Stimulated activated CD4-positive, alpha-beta T cell treated with anti-CD3 and anti-CD28 coated beads, Interleukin-15, amount 100 ng/mL, for 48 hours (primary cell): ENCODE measurements at regions not wholly inside any gene's neighbourhood (a gene's known extent, or its start where the extent isn't known, plus 50 kb on each side); places are given as distances from the start of the nearest gene placed in this dataset.

Source experiments
- DNase-seq, 2 donors: peaks; one replicate each; pipeline ENCODE4 v3.0.0-alpha.2; 2020; ENCODE audit warnings: low read depth in 2 of 2

GRCh38 chr2:150977296-150977695 is 284.4 kb downstream of the RBM43 start:
- DNase-seq: no peak

DNA sequence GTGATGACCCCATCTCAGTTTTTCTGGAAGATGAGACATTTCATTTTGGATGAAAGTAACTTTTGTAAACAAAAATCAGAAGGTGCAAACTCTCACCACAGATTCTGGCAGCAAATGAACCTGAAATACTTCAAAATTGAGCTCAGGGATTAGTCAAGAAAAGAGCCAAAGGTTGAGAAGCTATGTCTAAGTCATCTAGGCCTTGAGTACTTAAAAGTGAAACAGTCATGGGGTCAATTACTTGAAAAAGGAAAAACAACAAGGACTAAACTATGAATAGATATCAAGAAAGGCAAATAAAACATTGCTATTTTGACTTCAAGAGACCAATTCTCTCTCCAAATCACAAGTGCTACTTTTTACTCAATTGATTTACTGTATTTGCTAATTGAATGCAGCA is 285.1 kb downstream of the RBM43 start:
- DNase-seq: no peak

- no peak for DNase-seq
These were observed 286.8 kb downstream of the RBM43 start for GRCh38 chr2:150974864-150975263.

DNA sequence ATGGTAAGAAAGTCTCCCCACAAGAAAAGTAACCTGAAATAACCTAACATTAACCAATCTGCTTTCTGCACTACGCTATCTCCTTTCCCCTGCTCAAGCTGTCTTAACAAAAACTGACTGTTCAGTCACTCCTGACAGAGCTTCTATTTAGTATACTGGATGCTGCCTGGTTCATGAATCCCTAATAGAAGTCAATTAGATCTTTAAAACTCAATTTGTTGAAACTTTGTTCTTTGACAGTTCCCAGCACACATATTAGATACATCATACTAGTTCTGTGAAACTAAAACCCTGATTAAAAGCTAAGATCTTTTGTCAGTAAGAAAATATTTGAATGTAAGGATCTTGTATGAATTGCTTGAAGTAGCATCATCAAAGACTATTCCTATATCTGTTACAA is 287.4 kb downstream of the RBM43 start:
- DNase-seq: no peak

GRCh38 chr2:150971910-150972309 is 289.8 kb downstream of the RBM43 start:
- DNase-seq: no peak

- no peak for DNase-seq
These were observed 298.3 kb downstream of the RBM43 start for GRCh38 chr2:150963336-150963735.

DNA sequence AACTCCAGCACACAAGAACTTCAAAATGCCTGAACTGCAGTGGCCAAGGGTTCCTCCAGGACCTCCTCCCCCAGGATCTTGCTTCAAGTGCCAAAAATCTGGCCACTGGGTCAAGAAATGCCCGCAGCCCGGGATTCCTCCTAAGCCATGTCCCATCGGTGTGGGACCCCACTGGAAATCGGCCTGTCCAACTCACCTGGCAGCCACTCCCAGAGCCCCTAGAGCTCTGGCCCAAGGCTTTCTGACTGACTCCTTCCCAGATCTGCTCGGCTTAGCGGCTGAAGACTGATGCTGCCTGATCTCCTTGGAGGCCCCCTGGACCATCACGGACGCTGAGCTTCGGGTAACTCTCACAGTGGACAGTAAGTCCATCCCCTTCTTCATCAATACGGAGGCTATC is 306.4 kb downstream of the RBM43 start:
- no peak for DNase-seq

DNA sequence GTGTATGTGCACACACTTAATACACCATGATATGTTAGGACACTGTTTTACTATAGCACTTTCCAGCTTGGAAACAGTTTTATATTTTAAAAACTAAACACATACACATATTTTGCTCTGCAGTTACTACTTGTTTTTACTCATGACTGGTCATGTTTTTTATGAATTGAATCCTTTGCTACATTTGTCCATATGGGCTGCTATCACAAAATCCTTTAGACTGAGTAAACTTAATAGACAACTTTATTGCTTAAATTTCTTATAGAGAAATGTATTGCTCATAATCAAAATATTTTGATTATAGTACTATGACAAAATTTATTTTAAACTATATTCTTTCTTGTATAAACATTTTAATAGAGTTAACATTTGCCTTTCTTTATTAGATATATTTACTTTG is 314.8 kb downstream of the RBM43 start:
- DNase-seq: no peak

DNA sequence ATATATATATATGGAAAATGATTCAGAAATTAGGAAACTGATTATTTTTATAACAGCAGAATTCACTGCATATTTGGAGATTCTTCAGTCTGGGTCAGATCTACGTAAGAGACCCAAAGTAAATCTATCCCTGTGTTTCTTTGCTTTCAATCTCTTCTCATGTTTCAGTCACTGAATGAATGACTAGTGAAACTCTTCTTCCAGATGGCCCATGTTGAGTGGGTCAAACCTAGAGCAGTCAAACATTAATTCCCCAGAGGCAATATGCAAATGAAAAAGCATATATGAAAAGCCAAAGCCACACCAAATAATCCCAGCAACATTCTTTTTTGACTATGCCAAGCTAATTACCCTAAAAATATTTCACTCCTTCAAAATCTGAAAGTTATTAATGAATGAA is 317.3 kb downstream of the RBM43 start:
- no peak for DNase-seq

GRCh38 chr2:150939087-150939486 is 322.6 kb downstream of the RBM43 start:
- no peak for DNase-seq

DNA sequence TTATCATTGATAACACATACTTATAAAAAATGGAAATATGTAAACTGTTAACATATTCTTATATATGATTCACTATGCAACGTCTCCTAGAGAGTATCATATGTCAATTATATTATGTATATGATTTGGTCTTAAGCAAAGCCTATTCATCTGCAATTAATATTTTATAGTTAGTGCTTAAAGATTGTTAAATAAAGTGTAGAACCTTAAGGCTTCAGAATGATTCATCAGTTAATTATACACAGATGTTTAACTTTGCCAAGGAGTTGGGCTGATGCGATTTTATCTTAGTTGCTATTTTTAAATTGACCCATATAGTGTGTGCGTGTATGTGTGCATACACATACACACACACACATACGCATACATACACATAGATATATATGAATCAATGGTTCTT is 323.1 kb downstream of the RBM43 start:
- no peak for DNase-seq

DNA sequence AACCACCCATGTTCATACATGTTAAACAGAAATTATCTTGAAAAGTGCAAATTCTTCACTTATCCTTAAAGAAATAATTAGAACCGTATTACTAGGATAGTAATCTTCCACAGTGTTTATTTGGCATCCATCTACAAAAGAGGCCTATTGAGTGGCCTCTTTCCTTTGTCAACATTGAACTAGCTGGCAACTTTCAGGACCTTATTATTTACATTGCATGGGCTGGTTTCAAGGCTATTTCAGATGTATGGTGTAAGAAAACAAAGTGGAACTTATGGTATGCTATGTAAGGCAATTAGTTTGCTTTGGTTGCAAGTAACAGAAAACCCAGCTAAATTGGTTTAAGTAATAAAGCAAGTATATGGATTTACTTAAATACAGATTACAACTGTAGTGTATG is 324.6 kb downstream of the RBM43 start:
- no peak for DNase-seq

GRCh38 chr2:150931451-150931850 is 330.2 kb downstream of the RBM43 start:
- no peak for DNase-seq

GRCh38 chr2:150925611-150926010 is 336.1 kb downstream of the RBM43 start:
- no peak for DNase-seq

- DNase-seq: no peak
These were observed 336.8 kb downstream of the RBM43 start for GRCh38 chr2:150924878-150925277.

GRCh38 chr2:150919901-150920300 is 341.8 kb downstream of the RBM43 start:
- DNase-seq: no peak

DNA sequence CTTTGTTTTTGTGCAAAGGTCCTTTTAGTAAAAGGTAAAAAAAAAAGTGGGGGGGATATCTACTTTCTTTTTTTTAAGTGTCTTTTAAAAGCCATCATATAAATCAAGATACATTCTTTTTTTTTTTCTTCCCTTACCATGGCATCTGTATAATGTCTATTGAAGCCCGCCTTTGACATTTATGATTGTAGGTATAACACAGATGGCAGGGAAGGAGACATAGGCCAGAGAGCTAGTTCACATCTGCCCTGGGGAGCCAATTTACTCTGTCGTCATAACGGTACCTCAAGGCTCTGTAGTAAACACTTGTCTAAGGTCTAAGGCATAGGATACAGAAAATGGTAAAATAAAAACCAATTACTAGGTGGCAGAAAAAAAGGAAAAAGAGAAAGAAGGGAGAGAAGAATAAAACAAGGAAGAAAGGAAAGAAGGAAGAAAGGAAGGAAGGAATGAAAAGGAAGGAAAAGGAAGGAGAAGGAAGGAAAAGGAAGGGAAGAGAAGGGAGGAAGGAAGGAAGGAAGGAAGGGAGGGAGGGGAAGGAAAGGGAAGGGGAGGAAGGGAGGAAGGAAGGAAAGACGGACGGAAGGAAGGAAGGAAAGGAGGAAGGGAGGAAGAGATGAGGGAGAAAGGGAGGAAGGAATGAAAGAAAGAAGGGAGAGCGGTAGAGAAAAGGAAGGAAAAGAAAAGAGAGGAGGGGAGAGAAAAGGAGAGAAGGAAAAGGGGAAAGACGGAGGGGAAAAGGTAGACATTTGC is 343.5 kb downstream of the RBM43 start:
- DNase-seq: no peak

DNA sequence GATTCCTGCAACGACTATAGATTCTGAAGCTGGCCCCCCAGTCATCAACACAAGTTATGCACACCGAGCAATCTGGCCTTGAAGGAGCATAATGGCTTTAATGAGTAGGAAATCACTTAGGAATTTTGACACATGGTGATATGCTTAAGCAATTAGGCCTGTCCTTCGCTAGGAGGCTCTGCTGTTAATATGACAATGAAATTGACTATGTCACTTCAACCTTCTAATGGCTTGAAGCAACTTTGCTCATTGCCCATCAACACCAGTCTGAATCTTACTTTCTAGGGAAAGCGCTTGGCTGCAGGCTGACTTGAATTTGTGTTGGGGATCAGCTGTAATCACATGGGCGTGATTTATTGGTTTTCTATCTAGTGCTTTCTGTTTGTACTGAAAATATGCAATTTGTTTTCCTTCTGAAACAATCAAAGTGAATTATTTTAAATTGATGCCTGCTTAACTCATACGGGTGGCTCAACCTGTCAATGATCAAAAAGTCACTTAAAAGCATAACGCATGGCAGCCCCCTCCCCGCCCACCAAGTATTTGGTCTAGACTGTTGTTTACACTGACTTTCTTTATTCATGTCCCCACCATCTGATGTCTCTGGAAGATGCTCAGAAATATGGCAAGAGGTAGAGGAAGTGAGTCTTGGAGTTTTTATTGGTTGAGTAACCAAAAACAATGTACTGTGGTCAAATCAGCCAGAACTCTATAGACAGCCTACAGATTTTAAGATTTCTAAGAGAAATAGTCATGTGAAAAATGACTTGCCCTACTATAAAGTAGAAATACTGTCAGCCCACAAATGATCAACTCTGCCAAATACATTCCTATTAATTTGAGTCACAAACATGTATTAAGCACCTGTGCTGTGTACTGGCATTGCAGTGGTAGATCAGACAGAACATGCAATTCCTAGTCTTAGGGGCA is 344.9 kb downstream of the RBM43 start:
- DNase-seq: no peak

DNA sequence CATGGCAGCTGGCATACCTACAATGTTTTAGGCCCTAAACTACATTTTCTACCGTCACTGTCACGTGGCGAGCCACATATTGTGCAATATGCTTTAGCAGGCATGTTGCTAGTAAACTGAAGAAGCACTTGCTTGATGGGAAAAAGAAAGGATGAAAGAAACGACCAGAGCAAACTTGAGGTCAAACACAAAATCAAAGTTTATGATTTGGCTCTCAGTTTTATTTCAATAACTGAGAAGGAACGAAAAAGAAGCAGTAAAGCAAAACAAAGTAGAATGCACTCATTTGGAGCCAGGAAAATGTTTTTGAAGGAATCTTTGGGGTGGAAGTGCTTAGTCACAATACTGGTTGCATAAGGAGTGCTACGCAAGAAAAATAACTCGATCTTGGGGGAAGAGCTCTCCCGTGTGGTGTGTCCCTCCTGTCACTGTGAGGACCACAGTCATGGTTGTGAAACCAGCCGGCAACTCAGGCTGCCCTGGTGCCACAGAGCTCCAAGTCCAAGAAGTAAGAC is 349.8 kb downstream of the RBM43 start:
- DNase-seq: no peak

DNA sequence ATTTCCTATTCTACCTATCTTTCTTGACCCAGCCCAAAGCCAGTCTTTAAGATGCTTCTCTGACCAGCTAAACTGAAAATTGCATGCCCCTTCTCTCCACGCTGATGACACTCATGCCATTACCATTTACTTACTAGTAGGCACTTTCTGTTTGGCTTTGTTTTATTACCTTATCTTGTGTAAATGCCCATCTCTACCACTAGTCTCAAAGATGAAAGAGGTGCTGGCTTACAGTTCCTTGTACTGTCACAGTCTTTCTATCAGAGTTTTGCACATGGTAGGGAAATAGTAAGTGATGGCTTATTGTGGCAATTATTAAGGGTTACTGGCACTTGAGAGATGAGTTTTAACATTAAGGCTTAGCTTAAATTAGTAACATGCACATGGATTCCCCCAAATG is 352.1 kb downstream of the RBM43 start:
- no peak for DNase-seq

GRCh38 chr2:150909090-150909489 is 352.6 kb downstream of the RBM43 start:
- no peak for DNase-seq

- no peak for DNase-seq
These were observed 354.2 kb downstream of the RBM43 start for GRCh38 chr2:150907466-150907865.

GRCh38 chr2:150903461-150903860 is 358.2 kb downstream of the RBM43 start:
- DNase-seq: no peak
